Progenitor cell of endocrine pancreas (in vitro differentiated cells): ENCODE measurements at regions not wholly inside any gene's neighbourhood (a gene's known extent, or its start where the extent isn't known, plus 50 kb on each side); places are given as distances from the start of the nearest gene placed in this dataset.
"Not testable (repeated sequence)": the region's sequence is repeated elsewhere in the genome, so short reads cannot be mapped to it uniquely, and the experiment has no call there.

Experiments used
- DNase-seq: peaks from one replicate; pipeline ENCODE4 v3.0.0; 2021; ENCODE audit warnings: low spot score; ENCODE audit not compliant: unreplicated experiment
- H3K27ac Mint-ChIP-seq: 2 replicates; pipeline ENCODE4 v1.8.0; 2021; ENCODE audit warnings: mild to moderate bottlenecking, moderate library complexity, mixed read lengths
- H3K27me3 Mint-ChIP-seq: 2 replicates; pipeline ENCODE4 v1.8.0; 2021; ENCODE audit warnings: mixed read lengths
- H3K36me3 Mint-ChIP-seq: 2 replicates; pipeline ENCODE4 v1.8.0; 2022; ENCODE audit warnings: mixed read lengths; ENCODE audit not compliant: insufficient read depth
- H3K4me1 Mint-ChIP-seq: 2 replicates; pipeline ENCODE4 v1.8.0; 2021; ENCODE audit warnings: low read depth, mixed read lengths
- H3K4me3 Mint-ChIP-seq: 2 replicates; pipeline ENCODE4 v1.8.0; 2021; ENCODE audit warnings: low read depth, mild to moderate bottlenecking, moderate library complexity, mixed read lengths
- H3K9me3 Mint-ChIP-seq: 2 replicates; pipeline ENCODE4 v1.8.0; 2021; ENCODE audit warnings: low read depth, mixed read lengths
- CTCF ChIP-seq: fragments of 200-600 bp; sonication (generic); IDR thresholded peaks from one replicate; pipeline ENCODE4 v1.5.0; 2021; ENCODE audit warnings: antibody characterized with exemption, mild to moderate bottlenecking; ENCODE audit not compliant: unreplicated experiment

- DNase-seq, result no peak
- Mint-ChIP-seq H3K27ac (no peak overlapping the region), H3K4me3 (no peak overlapping the region), H3K4me1 (no peaks in the 10 kb centered on the region), H3K9me3 (no peaks in the 10 kb centered on the region), H3K27me3 (no peaks in the 10 kb centered on the region), H3K36me3 (no peaks in the 10 kb centered on the region)
- no peak for TF ChIP-seq CTCF
Measured at GRCh38 chr1:99429754-99430153, 165.5 kb downstream of the PLPPR4 start.

- Mint-ChIP-seq H3K4me1 (no peaks in the 10 kb centered on the region), H3K9me3 (no peaks in the 10 kb centered on the region), H3K36me3 (no peaks in the 10 kb centered on the region), H3K27ac (no peak overlapping the region), H3K4me3 (no peak overlapping the region), H3K27me3 (no peaks in the 10 kb centered on the region)
- TF ChIP-seq CTCF, result no peak
- no peak for DNase-seq
Measured at GRCh38 chr1:99438656-99439230, 174.5 kb downstream of the PLPPR4 start.

- no peak for DNase-seq
- Mint-ChIP-seq H3K4me1 (no peaks in the 10 kb centered on the region), H3K9me3 (no peaks in the 10 kb centered on the region), H3K36me3 (no peaks in the 10 kb centered on the region), H3K27me3 (no peaks in the 10 kb centered on the region), H3K27ac (no peak overlapping the region), H3K4me3 (no peak overlapping the region)
- no peak for TF ChIP-seq CTCF
Measured at GRCh38 chr1:99439433-99440075, 175.3 kb downstream of the PLPPR4 start.

- H3K36me3 Mint-ChIP-seq, result no peaks in the 10 kb centered on the region
- no peak overlapping the region for H3K4me3 Mint-ChIP-seq
- no peaks in the 10 kb centered on the region for H3K9me3 Mint-ChIP-seq
- H3K27ac Mint-ChIP-seq, result no peak overlapping the region
- H3K4me1 Mint-ChIP-seq, result no peaks in the 10 kb centered on the region
- TF ChIP-seq CTCF, result no peak
- DNase-seq, result no peak
- no peaks in the 10 kb centered on the region for H3K27me3 Mint-ChIP-seq
Measured at GRCh38 chr1:99441299-99442095, 177.2 kb downstream of the PLPPR4 start.

- H3K36me3 Mint-ChIP-seq, H3K27ac Mint-ChIP-seq, H3K4me3 Mint-ChIP-seq, DNase-seq, H3K4me1 Mint-ChIP-seq, H3K27me3 Mint-ChIP-seq, H3K9me3 Mint-ChIP-seq: not testable (repeated sequence)
Measured at GRCh38 chr1:99444211-99444927, 180.1 kb downstream of the PLPPR4 start.
